ENCODE measurements at regions not wholly inside any gene's neighbourhood (a gene's known extent, or its start where the extent isn't known, plus 50 kb on each side); places are given as distances from the start of the nearest gene placed in this dataset.

DNA sequence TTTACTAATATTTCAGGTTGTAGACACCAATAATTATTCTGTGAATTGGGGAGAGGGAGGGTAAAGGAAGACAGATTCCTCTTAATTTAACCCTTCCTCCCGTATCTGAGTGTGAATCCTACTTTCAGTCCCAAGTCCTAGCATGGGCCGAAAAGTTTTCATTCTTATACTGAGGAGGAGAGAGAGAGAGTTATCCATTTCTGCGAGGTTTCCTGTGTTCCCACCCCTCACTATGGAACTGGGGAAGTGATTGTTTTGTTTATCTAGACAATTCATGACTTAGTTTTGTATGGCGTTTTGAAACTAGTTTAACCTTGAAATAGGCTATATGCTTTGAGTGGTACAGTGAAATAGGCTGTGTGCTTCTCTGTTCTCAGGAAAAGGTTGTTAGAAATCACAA, 134.0 kb upstream of the DPYD start:
- DNase-seq: no peak

- no peak for DNase-seq
These were observed 133.5 kb upstream of the DPYD start for GRCh38 chr1:98054367-98054701.

DNA sequence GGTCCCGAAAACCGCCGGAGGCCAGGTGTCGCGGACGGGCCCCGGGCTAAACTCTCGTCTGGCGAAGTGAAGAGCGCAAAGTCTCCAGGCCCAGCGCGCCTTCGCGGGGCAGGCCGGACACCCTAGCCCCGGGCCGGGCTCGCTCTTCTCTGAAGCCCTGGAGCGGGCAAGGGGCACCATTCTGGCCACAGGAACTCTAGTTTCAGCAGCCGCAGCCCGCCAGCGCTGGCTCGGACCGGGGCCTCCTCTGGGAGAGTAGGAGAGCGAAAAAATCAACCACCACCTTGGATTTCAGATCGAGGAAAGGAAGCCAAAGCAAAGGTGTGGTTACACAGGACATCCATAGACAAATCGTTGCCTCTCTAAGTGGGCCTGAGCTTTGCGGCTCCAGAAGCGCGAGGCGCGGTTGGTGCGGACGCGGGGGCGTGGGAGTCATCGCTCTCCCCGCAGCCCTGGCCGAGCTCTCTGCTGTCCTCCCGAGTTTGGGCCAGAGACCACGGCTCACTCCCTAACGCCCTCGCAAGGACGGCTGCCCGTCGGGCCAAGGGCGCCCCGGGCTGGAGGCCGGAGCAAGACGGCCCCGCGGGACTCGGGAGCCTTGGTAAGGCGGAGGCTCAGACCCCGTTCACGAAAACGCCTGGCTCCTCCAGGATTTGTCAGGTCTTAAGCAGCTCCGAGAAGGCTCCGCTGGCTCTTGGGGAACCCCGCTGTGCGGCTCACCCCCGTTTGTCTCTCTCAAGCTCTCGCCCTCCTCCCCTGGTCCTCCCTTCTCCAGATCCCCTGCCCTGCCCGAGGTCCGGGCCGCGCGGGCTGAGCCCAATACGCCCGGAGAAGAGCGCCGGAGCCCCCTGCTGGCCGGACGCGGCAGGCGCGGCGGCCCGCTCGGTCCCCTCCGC, 132.9 kb upstream of the DPYD start:
- peak; percentile 52 for DNase-seq

GRCh38 chr1:98051065-98051675, 130.3 kb upstream of the DPYD start:
- peak; percentile 80 for DNase-seq

DNA sequence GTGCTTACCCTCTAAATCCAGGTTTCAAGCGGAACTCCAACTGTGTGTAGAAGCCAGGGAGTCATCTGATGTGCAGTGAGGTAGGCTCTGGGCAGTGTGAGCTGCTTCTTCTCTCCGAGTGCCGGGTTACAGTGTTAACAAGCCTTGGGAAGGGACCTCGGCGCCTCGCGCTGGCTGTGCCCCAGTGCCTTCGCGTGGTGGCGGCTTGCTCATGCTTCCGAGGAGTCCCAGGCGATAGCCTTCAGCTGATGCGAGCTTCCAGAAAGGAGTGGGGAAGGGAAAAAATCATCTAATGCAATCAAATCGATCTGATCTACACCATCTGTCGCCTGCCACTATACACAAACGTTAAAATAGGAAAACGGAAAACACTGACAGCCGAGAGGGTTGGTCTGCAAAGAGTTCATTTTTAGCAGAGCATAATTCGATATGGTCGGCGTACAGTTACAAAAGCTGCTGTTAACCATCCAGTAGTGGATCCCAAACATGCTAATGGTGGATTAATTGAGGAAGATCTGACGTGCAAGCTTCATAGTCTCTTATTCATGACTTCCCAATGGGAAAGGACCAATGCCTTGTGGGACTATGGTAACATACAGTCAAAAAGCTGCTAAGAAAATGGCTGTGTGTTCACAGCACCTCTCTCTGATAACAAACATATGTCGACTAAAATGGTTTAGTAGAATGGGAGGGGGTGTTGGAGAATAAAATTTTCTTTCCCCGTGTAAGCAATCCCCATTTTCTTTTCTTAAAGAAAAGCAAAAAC, 128.7 kb upstream of the DPYD start:
- DNase-seq: no peak

DNA sequence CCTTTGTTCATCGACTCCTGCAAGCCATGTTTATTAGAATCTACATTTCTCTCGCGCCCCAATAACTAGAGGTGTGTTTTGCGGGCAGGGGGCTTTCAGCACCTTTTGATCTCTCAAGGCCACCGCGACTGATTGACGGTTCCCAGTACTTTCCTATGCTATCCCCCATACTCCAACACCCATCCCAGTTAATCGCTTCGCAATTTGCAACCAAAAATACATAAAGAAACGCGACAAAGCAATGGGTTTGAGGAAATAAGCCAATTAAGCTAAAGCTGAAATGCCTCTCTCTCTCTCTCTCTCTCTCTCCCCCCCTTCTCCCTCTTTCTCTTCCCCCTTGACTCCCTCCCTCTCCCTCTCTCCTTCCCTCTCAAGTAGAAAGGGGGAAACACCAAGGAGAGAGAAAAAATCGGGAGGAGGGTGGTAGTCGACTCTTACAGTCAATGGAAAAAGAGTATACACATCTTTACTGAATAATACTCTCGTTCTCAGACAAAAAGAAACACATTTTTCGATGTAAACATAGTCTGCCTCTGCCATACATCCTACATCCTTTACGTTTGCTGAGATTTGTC, 128.0 kb upstream of the DPYD start:
- no peak for DNase-seq

- peak; percentile 69 for DNase-seq
These were observed 127.4 kb upstream of the DPYD start for GRCh38 chr1:98048244-98048643.

DNA sequence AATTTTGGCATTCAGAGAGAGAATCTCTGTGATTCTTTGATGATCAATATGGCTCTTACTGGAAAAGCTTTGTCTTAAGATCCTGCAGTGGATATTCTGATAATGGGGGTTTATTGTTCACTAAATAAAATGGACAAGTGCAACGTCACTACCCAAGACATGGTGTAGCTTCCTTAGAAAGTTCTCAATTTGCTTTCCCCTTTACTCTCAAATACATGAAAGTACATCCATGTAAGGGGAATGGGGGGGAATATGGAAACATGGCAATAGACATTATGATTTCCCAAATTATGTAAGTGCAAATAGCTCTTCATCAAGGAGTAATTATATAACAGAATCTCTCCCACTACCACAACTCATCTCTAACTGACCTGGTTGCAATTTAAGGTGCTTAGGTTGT, 126.3 kb upstream of the DPYD start:
- DNase-seq: no peak

- DNase-seq: no peak
These were observed 125.2 kb upstream of the DPYD start for GRCh38 chr1:98045767-98046641.

DNA sequence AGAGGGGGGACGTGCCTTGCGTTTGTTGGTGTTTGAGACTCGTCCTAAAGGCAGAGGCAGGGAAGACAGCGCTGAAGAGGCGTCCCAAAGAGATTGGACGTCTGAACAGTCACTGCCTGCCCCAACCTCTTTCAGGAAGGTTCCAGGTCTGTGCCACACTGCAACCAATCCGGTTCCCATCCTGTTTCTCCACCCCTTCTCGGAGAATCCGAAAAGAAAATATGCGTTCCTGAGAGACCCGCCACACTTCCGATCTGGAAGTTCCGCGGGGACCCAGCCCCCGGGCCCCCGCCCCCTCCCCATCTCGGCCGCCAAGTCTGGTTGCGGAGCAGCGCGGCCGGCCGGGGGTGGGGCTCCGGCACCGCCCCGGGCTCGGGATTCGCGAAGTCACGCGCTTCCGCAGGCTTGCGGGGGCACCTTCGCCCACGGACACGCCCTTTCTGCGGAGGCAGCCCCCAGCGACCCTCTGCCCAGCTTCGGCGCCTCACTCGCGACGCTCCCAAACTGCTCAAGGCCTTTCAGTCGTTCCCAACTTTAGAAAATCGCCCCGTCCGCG, 124.5 kb upstream of the DPYD start:
- no peak for DNase-seq

GRCh38 chr1:98044766-98045165, 123.9 kb upstream of the DPYD start:
- DNase-seq: no peak

GRCh38 chr1:98044071-98044697, 123.3 kb upstream of the DPYD start:
- DNase-seq: no peak

GRCh38 chr1:98035602-98036002, 114.8 kb upstream of the DPYD start:
- DNase-seq: no peak

- no peak for DNase-seq
These were observed 113.7 kb upstream of the DPYD start for GRCh38 chr1:98034505-98034904.

DNA sequence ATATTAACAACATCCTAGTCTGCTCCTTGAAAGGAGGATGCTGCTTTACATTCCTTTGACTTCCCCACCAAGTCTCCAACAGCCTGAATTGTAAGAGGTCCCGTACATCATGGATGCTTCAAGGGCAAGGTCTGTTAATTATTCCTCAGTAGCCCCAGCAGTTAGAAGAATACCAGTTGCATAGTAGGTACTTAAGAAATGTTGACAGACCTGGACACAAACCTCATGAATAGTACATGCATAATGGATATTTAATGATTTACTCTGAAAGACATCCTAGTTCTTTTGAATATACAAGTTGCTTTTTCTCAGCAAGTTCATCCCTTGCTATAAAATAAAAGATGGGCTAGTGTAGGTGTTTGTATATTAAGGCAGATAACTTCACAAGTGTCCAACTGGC, 112.1 kb upstream of the DPYD start:
- DNase-seq: no peak

DNA sequence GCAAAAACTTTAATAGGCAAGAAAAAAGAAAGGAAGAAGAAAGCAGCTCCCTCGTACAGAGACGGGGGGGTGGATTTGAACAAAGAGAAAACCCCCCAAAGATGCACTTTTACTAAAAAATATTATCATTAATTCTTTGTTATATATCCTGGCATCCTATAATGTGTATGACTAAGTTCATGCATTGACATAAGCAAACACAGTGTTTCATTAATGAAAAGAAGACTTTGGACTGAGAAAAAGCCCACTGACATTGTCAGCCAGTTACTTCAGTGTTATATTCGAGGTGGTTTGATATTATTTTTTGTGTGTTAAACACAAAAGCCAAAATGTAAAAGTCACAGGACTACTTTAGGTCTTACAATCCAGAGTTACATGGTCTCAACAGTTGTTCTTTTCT, 110.1 kb upstream of the DPYD start:
- no peak for DNase-seq

- no peak for DNase-seq
These were observed 109.6 kb upstream of the DPYD start for GRCh38 chr1:98030483-98030882.

- DNase-seq: no peak
These were observed 108.0 kb upstream of the DPYD start for GRCh38 chr1:98028800-98029199.

- DNase-seq: no peak
These were observed 106.4 kb upstream of the DPYD start for GRCh38 chr1:98027103-98027705.

DNA sequence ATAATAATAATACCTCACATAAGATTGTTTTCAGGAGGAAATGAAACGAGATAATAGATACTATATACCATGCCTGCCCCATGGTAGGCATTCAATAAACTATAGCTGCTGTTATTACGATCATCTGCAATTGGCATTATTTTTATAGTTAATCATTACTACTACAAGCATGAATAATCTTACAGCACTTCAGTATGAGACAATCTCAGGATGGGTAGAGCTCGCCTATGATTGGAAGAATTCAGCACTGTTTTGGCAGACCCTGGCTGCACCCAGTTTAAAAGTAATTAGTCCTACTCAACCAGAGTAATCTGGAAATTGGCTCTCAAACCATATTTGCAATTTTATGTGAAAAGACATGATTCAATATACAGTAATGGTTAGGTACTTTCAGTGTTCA, 105.0 kb upstream of the DPYD start:
- DNase-seq: no peak

DNA sequence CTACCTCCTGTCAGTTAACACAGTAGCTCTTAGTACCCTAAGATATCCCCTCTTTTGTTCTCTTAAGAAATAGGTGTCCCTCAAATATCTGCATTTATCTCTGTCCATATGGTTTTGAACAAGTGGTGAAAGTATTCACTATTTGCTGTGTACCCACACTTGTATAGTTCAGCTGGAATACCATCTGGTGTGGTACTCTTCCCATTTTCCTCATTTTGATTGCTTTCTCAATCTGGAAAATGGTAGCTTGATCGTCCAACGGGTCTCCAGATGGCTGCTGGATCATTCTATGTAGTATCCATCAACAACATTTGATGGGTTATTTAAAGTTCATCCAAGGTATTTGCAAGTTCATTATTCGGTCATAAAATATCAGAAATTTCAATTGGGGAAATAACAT, 100.3 kb upstream of the DPYD start:
- no peak for DNase-seq
